ENCODE measurements at regions not wholly inside any gene's neighbourhood (a gene's known extent, or its start where the extent isn't known, plus 50 kb on each side); places are given as distances from the start of the nearest gene placed in this dataset.
"Not testable (repeated sequence)": the region's sequence is repeated elsewhere in the genome, so short reads cannot be mapped to it uniquely, and the experiment has no call there.

DNA sequence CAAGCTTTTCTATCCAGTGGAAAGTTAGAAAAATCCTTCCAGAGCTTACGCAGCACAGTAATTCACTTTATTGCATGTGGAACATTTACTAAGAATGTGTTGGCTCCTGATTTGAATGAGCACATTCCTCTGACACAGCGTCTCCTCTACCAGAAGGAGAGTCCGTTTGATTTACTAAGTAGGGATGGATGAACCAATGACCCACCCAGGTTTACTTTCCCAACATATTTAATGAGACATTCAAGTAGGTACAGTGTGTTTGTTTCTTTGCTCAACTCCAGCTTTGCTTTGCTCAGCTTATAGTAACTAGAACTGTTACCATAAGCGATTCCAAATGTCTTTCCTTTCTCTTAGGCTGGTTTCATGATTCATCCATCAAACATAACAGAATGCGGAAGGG lies 161.7 kb downstream of the SMARCA1 start:
- DNase-seq: no peak

DNA sequence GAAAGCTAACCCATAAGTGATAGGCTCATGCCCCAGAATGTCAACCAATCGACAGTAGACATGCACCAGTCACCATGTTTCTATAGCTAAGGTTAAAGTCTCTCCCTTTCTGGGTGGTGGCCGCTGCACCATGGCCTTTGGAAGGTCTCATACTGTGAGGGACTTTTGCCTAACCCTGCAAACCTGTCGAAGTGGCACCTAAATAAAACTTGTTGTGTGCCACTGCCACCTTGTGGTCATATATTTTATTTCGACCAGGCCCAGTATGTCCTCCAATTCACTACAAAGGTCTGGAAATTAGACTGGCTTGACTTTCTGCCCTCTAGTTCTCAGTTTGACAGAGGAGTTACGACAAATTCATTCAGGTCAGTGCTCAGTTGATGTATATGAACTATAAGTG lies 163.1 kb downstream of the SMARCA1 start:
- DNase-seq: peak; percentile 40

DNA sequence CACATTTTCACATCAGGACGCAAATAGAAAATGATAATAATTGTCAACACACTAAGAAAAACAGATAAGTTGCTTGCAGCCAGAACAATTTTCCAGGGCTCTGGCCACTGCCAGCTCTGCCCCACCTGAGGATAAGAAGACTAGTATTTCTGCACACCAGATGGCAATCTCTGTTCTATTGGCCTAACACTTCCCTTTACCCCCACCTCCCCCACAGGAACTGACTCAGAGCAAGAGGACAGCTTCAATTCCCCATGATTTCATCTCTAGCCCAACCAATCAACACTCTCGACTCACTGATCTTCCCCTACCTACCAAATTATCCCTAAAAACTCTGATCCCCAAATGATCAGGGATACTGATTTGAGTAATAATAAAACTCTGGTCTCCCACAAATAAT lies 164.0 kb downstream of the SMARCA1 start:
- peak; percentile 7 for DNase-seq

DNA sequence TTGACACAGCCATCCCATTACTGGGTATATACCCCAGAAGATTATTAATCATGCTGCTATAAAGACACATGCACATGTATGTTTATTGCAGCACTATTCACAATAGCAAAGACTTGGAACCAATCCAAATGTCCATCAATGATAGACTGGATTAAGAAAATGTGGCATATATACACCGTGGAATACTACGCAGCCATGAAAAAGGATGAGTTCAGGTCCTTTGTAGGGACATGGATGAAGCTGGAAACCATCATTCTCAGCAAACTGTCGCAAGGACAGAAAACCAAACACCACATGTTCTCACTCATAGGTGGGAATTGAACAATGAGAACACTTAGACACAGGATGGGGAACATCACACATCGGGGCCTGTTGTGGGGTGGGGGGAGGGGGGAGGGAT lies 165.9 kb downstream of the SMARCA1 start:
- DNase-seq: not testable (repeated sequence)

DNA sequence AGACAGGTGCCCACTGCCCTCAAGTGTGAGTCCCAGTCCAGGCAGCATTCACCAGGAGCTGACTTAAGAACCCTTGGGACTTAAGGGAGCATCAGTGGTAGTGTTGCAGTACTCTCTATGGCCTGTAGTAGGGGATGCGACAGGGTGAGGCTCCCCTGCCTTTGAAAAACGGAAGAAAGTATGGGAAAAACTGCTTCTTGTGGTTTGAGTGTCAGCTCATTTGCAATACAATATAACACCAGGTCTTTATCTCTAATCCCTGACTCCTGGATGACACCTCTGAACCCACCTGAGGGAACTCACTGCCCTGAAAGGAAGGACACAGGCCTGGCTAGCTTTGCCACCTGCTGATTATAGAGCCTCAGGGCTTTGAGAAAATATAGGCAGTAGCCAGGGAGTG lies 176.0 kb downstream of the SMARCA1 start:
- no peak for DNase-seq

DNA sequence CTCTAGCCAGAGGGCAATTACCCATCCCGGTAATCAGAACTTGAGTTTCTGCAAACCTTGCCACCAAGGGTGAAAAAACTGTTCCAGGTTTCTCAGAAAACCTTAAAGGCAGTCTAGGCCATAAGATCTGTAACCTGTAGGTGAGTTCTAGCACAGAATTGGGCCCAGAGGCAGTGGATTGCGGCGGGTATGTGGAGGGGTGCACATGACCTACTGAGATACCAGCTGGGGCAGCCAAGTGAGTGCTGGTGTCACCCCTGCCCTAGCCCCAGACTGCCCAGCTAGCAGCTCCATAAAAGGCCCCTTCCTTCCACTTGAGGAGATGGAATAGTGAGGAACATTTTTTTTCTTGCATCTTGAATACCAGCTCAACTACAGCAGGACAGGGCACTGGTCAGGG lies 176.7 kb downstream of the SMARCA1 start:
- DNase-seq: no peak

DNA sequence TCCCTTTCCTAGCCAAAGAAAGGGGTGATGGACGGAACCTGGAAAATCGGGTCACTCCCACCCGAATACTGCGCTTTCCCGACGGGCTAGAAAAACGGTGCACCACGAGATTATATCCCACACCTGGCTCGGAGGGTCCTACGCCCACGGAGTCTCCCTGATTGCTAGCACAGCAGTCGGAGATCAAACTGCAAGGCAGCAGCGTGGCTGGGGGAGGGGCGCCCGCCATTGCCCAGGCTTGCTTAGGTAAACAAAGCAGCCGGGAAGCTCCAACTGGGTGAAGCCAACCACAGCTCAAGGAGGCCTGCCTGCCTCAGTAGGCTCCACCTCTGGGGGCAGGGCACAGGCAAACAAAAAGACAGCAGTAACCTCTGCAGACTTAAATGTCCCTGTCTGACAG lies 186.0 kb downstream of the SMARCA1 start:
- DNase-seq: not testable (repeated sequence)

DNA sequence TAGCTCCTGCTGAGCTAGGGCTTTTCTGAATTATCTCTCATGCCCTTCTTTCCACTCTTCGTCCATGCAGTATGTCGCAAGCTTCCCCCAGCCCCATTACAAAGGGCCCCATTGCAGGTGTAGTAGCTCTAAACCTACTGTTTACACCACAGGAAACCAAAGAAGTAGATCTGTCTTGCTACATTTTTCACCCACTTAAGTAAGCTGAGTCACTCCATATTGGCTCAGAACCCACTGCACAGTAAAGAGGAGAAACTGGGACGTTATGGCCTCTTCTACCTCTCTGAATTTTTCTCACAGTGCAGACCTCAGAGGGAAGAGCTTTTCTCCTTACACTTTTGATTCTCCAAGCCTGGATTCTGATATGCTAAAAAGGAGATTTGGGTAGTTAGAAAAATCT lies 200.2 kb downstream of the SMARCA1 start:
- no peak for DNase-seq

DNA sequence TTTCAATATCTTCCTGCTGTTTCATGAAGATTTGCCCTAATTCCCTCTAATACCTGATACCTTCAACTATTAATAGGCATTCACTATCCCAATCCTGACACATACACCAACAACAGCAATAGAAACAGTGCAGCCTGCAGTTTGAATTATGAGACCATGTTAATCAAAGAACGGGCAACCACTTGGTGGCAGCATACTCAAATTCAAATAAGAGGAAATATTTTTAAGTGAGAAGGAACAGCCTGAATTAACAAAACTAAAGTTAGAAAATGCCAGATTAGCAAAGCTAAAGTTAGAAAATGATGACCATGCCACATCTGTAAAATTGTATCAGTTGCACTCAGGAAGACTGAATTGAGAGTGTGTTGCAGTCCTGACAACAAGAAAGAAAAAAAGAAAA lies 204.9 kb downstream of the SMARCA1 start:
- peak; percentile 11 for DNase-seq

DNA sequence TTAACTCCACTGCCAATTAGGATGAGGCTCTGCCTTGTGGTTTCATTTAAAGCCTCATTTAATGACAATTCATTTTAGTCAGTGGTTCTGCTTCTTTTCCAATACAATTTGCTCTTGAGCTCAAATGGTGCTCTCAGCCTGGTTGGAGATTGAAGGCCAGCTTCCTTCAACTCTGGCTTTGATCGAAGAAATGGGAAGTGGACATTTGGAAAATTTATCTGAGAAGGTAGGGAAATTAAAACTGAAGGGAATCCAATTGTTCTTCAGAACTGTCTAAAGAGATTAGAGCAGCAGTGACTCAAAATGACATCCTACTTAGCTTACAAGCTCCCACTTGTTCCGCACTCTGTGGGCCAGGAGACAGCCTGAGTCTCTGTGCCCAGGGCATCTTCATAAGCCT lies 206.8 kb downstream of the SMARCA1 start:
- no peak for DNase-seq

DNA sequence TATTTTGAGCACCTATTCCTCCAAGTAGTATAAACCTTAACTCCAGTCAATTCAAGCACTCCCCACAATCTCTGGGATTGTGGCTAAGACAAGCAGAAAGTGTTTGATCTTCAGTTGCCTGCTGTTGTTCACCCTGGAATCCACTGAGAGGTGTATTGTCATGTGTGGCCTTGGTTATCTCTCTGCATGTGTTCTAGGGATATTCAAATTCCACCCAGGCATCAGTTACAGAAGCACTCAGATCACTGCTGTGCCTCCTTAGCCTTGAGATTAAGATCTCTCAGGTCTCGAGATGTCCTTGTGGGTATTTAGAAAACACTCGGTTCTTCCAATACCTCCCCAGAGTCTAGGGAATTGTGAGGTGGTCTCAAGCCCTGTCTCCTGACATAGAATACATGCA lies 213.3 kb downstream of the SMARCA1 start:
- DNase-seq: no peak

DNA sequence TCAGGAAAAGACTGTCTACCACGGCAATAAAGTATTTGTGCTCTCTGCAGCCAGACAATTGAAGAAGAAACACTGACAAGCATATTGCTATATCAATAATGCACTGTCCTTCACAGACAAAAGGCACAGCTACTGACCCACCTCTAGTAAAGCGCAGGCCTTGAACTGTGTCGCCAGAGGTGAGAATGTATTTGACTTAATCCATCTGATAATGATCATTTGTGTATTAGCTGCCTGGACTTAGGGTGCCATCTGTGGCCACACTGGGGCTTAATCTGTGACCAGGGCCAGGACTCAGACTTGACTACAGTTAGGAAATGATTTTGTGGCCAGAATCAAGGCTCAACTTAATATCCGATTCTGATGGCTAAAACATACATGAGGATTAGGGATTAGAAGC lies 260.4 kb downstream of the SMARCA1 start:
- no peak for DNase-seq

DNA sequence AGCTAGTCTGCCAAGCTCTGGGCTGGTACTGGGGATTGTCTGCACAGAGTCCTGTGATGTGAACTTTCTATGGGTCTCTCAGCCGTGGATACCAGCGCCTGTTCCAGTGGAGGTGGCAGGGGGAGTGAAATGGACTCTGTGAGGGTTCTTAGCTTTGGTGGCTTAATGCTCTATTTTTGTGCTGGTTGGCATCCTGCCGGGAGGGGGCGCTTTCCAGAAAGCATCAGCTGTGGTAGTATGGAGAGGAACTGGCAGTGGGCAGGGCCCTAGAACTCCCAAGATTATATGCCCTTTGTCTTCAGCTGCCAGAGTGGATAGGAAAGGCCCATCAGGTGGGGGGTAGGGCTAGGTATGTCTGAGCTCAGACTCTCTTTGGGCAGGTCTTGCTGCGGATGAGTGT lies 267.8 kb downstream of the SMARCA1 start:
- DNase-seq: not testable (repeated sequence)

DNA sequence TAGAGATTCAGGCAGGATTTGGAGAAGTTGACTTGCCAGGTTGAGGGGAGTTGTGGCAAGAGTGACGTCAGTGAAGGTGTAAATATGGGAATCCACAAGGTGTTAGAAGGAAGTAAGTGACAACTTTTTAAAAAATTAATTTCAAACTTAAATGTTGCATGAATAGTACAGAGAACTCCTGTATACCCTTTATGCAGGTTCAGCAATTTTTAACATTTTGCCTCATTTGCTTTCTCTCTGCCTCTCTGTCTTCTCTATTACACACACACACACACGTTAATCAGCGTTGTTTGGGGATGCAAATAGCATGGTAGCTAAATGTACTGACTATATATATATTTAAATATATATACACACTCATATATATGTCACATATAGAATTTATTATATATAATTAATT lies 273.7 kb downstream of the SMARCA1 start:
- DNase-seq: no peak

DNA sequence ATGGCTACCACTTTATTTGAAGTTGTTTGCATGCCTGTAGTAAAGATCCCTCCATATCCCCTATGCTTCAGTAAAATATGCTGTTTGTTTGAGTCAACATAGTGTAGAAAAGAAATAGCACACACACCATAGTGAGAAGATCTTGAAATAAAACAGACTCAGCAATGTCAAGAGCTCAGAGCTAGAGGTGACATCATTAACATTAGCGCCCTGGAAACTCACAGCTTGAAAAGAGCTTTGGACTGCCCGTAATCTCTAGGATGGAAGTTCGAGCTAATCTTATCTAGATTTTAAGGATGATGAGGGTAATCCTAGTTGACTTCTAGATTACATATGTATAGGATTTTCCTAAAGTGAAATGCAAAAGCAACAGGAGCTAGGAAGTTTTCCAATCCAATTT lies 275.6 kb downstream of the SMARCA1 start:
- no peak for DNase-seq

DNA sequence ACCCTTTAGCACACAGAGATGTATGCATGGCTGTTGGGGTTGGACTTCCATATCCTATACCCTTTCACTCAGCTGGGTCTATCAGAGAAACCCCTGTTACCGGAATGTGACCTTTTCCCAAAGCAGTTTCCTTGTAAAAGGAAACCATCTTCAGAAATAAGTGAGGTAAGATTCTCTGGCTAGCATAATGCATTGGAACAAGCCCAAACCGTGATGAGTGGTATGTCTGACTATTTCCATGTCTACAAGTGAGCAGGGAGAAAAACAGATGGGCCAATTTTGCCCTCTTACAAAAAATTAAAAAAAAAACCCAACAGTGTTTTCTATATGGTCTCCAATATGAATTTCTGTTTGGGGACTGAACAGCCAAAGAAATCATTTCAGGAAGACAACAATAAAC lies 283.9 kb downstream of the SMARCA1 start:
- DNase-seq: peak; percentile 42

DNA sequence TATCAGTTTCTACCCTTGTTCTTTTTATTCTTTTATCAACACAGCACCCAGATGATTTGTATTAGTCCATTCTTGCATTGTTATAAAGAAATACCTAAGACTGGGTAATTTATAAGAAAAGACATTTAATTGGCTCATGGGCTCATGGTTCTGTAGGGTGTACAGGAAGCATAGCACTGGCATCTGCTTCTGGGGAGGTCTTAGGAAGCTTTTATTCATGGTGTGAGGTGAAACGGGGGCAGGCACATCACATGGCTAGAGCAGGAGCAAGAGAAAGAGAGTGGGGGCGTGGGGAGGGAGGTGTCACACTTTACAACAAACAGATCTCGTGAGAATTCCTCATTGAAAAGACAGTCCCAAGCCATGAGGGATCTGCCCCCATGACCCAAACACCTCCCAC lies 285.3 kb downstream of the SMARCA1 start:
- no peak for DNase-seq

DNA sequence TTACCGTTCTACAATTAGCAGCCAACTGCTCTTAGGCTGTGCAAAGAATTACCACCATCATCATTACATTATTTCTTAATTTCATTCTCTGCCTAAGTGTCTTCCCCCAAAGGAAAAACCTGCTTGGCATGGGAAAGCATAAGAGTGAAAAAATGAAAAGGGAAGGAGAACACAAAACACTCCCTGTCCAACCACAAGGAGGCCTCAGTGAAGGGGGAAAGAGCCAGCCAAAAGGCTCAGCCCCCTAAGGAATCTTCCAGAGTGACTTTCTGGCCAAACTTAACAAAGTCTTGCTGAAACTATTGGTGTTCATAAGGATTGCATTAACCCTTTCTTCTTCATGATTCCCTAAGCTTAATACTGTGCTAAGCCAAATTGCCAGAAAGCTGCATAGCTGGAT lies 287.4 kb downstream of the SMARCA1 start:
- DNase-seq: no peak

DNA sequence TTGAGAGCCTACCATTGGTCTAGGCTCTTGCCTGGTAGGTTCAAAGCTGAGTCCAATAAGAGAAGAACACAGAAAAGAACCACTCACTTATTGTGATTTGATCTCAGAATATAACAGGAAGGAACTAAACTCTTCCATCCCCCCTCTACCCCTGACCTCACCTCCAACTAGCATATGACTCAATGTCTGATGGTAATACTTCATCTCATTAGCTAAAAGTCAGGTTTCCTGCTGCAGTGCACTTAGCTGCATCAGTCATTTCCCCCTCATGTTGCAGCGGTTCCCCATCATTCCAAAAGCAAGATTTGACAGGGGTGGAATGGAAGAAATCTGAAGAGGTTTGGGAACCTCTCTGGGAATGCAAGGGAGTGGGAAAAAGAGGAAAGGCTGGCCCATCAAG lies 289.5 kb downstream of the SMARCA1 start:
- no peak for DNase-seq

DNA sequence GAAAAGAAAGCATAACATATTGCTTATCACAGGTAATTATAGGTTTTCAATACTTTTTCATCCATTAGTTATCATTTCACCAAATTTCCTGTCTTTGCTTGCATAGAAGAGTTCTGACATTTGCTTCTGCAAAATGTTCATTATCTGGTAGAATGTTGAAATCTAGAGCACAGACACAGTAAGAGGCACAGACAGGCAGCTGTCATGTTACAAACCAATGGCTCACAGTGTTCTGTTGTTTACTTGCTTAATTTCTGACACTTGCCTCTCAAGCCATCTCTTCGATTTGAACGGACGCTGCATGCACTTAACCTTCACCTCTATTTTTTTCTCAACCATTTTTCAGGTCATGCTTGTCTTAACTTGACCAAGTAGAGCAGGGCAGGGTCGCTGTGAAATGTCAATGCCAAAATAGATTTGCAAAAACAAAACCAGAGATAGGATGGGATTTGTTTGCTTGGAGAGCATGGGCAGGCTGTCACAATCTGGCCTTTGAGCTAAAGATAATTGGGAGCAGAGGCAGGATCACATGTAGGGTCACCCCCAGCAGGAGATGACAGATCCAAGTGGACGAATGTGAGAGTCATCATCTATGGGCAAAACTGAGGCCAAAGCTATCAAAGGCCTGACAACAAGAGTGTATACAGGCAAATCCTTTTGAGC lies 292.3 kb downstream of the SMARCA1 start:
- no peak for DNase-seq

DNA sequence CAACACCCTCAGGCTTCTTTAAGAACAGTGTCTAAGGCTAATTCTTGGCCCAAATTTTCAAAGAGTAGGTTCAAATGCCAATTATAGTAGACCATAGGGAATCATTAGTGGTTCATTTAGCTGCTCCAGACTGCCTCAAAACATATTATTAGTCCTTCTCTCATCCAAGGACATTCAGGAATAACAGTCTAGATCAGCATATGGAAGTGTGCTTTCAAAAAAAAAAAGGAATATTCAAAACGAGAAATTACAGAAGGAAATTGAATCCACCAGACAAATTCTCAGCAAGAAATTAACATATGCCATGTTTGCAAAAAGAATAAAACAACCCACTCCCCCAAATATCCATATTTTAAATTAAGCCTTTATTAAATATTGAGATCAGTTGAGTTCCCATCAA lies 293.1 kb downstream of the SMARCA1 start:
- DNase-seq: no peak

DNA sequence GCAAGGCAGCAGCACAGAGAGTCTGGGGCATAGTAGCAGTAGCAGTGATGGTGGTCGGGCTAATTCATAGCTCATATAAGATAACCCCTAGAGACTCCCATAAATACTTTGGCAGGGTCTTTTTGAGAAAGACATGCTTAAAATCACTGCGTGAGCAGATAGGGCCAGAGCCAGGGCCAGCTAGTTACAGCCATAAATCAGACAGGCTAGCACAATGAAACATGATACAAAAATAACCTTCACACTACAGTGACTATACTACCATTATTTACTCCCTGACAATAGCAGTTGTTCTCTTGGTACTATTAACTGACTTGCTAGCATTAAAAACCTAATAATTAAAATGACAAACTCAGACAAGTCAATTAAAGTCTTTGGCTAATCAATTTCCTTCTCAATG lies 295.9 kb downstream of the SMARCA1 start:
- DNase-seq: peak; percentile 11

DNA sequence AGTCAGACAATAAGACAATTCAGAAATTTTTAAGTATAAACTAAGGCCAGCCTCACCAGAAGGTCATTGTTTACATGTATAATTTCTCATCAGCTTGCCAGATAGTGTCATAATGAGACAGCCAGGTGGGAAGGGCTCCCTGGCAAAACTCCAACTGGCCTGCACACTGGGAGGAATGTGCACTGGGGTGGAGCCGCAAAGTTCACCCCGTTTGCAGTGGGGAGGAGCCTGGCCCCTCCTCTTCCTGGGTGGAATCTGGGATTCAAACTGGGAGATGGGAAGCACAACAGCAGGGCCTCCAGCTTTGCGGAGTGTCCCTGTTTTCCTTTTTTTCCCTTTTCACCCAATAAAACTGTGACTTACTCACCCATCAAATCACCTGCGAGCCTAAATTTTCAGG lies 329.9 kb downstream of the SMARCA1 start:
- peak; percentile 73 for DNase-seq

DNA sequence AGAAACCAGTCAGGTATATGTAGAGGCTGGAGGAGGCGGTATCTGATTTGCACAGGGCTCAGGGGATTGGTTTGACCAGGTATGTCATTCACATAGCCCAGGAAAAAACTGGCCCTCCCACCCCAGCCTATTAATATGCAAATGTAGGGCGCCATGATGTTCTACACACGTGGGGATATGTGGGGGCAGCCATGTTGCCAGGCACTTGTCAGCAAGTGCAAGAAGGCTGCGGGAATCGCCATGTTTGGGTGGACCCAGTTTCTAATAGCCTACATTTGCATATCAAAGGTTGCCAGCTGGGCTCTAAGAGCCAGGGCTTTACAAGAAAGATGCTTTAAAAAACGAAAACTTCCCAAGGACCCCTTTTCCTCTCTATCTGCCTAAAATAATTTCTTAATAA lies 335.1 kb downstream of the SMARCA1 start:
- no peak for DNase-seq

DNA sequence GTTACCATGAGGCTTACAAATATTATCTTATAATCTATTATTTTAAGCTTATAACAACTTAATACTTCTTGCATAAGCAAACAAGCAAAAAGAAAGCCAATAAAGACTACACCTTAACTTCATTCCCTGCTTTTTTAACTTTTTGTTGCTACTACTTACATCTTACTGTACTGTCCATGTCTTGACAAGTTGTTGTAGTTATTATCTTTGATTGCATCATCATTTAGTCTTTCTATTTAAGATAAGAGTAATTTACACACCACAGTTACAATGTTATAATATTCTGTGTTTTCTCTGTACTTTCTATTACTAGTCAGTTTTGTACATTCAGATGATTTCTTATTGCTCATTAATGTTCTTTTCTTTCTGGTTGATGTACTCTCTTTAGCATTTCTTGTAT lies 346.6 kb downstream of the SMARCA1 start:
- DNase-seq: no peak

DNA sequence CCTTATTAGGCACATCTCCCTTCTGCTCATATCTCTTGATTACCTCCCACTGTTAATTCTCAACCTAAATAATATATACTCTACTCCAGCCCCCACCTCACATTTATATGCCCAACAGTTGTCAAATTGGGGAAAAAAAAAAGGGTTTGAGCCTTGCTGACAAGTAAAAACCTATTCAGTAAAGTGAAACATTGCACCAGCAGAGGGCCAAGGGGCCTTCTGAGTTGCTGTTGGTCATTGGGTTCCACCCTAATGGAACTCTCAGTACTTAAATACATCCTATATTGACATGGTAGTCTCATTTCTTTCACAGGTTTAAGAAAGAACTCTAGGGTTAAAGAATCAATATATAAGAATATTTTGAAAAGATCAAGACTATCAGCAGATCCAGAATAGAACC lies 362.2 kb downstream of the SMARCA1 start:
- DNase-seq: no peak

Measured in NCI-H2171 treated with DMSO at 0.1 percent for 48 hours (cell line).